HEK293 (cell line): ENCODE measurements at regions not wholly inside any gene's neighbourhood (a gene's known extent, or its start where the extent isn't known, plus 50 kb on each side); places are given as distances from the start of the nearest gene placed in this dataset.

Source experiments
- CTCF ChIA-PET: fragments of 350-600 bp; formaldehyde crosslinking; extraction: SDS; loops from one replicate; lab custom pipeline; 2021; ENCODE audit warnings: antibody characterized with exemption; lab: Yijun Ruan, JAX
- POLR2A ChIA-PET: fragments of 300-600 bp; formaldehyde crosslinking; extraction: SDS; loops from one replicate; lab custom pipeline; 2020; ENCODE audit warnings: antibody characterized with exemption, inconsistent platforms; lab: Yijun Ruan, JAX
- H3K27ac ChIP-seq: fragments of 200-500 bp; sonication (Bioruptor generic); 2 replicates; pipeline ENCODE4 v1.5.1; 2014; ENCODE audit warnings: low read depth, low read length, control low read depth, inconsistent platforms; ENCODE audit errors: extremely low read depth
- H3K36me3 ChIP-seq, 2 experiments: fragments of 200-500 bp in 1 of 2; sonication (Bioruptor generic) in 1 of 2; 1 replicate in 1 of 2; 2 replicates in 1 of 2; pipeline ENCODE4 v1.5.1; 2014 to 2017; ENCODE audit warnings: inconsistent platforms in 2 of 2, low read length in 2 of 2; ENCODE audit not compliant: control insufficient read depth in 2 of 2, insufficient read depth in 1 of 2
- H3K4me1 ChIP-seq: fragments of 200-500 bp; sonication (Bioruptor generic); 2 replicates; pipeline ENCODE4 v1.5.1; 2014; ENCODE audit warnings: mild to moderate bottlenecking, low read length, inconsistent platforms; ENCODE audit not compliant: control insufficient read depth, insufficient read depth
- H3K4me3 ChIP-seq: 2 replicates; pipeline ENCODE4 v1.5.1; 2011; ENCODE audit warnings: low read depth, mild to moderate bottlenecking, control low read depth, low read length, moderate library complexity
- H3K9me3 ChIP-seq: fragments of 200-500 bp; sonication (Bioruptor generic); 2 replicates; pipeline ENCODE4 v1.5.1; 2014; ENCODE audit warnings: low read depth, low read length, inconsistent platforms; ENCODE audit not compliant: control insufficient read depth, insufficient read depth
- FEZF1 ChIP-seq: fragments of 450-650 bp; formaldehyde crosslinking; IDR thresholded peaks from 2 replicates; pipeline ENCODE4 v1.5.1; 2016; ENCODE audit warnings: missing biosample characterization, missing genetic modification characterization
- SP3 ChIP-seq: fragments of 450-650 bp; formaldehyde crosslinking; IDR thresholded peaks from 2 replicates; pipeline ENCODE4 v1.5.1; 2016; ENCODE audit warnings: missing biosample characterization, missing genetic modification characterization
- WT1 ChIP-seq: fragments of 450-650 bp; formaldehyde crosslinking; IDR thresholded peaks from 2 replicates; pipeline ENCODE4 v1.5.1; 2016; ENCODE audit warnings: missing biosample characterization, missing genetic modification characterization
- ZFP3 ChIP-seq: fragments of 450-650 bp; formaldehyde crosslinking; IDR thresholded peaks from 2 replicates; pipeline ENCODE4 v1.5.1; 2016; ENCODE audit warnings: low read depth, missing biosample characterization, missing genetic modification characterization
- ZNF112 ChIP-seq: fragments of 450-650 bp; formaldehyde crosslinking; IDR thresholded peaks from 2 replicates; pipeline ENCODE4 v1.5.0; 2017; ENCODE audit warnings: missing biosample characterization, missing genetic modification characterization
- ZNF140 ChIP-seq: fragments of 450-650 bp; formaldehyde crosslinking; IDR thresholded peaks from 2 replicates; pipeline ENCODE4 v1.5.1; 2016; ENCODE audit warnings: missing biosample characterization, missing genetic modification characterization
- ZNF266 ChIP-seq: fragments of 450-650 bp; formaldehyde crosslinking; IDR thresholded peaks from 2 replicates; pipeline ENCODE4 v1.5.1; 2016; ENCODE audit warnings: missing biosample characterization, missing genetic modification characterization, low read depth
- ZNF423 ChIP-seq: fragments of 450-650 bp; formaldehyde crosslinking; IDR thresholded peaks from 2 replicates; pipeline ENCODE4 v1.5.1; 2016; ENCODE audit warnings: missing biosample characterization, missing genetic modification characterization
- ZNF571 ChIP-seq: fragments of 450-650 bp; formaldehyde crosslinking; IDR thresholded peaks from 2 replicates; pipeline ENCODE4 v1.5.0; 2017; ENCODE audit warnings: missing biosample characterization, missing genetic modification characterization
- ZNF585B ChIP-seq: fragments of 450-650 bp; formaldehyde crosslinking; IDR thresholded peaks from 2 replicates; pipeline ENCODE4 v1.5.1; 2016; ENCODE audit warnings: missing biosample characterization, missing genetic modification characterization
- ZNF629 ChIP-seq: fragments of 450-650 bp; formaldehyde crosslinking; IDR thresholded peaks from 2 replicates; pipeline ENCODE4 v1.5.1; 2017; ENCODE audit warnings: missing biosample characterization, missing genetic modification characterization
- TF ChIP-seq, protein P1 (sequence below): fragments of 450-650 bp; formaldehyde crosslinking; IDR thresholded peaks from 2 replicates; pipeline ENCODE4 v1.5.1; 2016; ENCODE audit warnings: missing biosample characterization, missing genetic modification characterization
- TF ChIP-seq, protein P2 (sequence below): fragments of 450-650 bp; formaldehyde crosslinking; optimal IDR thresholded peaks from 2 replicates; pipeline ENCODE3; 2016; ENCODE audit warnings: missing biosample characterization, mild to moderate bottlenecking, missing genetic modification characterization
- TF ChIP-seq, protein P3 (sequence below): sonication (generic); formaldehyde crosslinking; IDR thresholded peaks from 2 replicates; pipeline ENCODE4 v1.8.1; 2022; ENCODE audit warnings: mild to moderate bottlenecking, moderate library complexity, missing genetic modification reagents
- TF ChIP-seq, protein P4 (sequence below): fragments of 450-650 bp; formaldehyde crosslinking; IDR thresholded peaks from 2 replicates; pipeline ENCODE4 v1.5.1; 2016; ENCODE audit warnings: missing biosample characterization, missing genetic modification characterization
- TF ChIP-seq, protein P5 (sequence below): fragments of 450-650 bp; formaldehyde crosslinking; IDR thresholded peaks from 2 replicates; pipeline ENCODE4 v1.5.1; 2016; ENCODE audit warnings: missing biosample characterization, missing genetic modification characterization

DNA sequence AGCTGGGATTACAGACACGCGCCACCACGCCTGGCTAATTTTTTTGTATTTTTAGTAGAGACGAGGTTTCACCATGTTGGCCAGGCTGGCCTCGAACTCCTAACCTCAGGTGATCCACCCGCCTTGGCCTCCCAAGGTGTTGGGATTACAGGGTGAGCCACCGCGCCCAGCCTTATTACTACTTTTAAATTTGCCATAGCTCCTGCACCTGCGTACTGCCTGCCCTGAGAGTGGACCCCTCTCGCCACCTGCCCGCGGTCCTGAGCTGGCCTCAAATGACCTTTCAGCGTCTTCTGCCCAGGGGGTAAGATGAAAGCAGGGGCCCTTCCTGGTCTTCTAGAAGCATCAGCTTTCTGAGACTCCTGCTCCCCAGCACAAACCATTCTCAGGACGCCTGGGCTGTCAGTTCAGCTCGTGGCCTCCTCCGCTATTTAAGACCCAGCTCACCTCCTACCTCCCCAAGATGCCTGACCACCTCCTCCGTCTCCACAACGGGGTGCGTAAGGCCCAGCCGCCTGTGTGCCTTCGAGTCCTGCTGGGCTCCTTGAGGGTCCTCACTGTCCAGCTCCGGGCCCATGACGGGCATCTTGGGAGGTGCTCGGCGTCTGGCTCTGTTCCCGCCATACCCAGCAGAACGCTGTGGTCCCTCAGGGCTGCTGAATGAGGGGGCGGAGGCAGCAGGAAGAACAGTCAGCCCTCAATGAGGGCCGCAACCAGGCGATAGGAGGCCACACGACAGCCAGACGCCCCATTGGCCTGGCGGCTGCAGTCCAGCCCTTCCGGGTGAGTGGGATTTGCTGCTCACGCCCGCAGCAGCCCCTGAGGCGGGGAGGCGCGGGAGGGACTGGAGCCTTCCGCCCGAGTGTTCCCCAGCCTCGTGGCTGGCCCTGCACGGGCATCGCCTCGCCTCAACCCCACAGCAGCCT is 266.6 kb downstream of the TFCP2L1 start:
- ChIA-PET POLR2A (no interaction called here), CTCF (interaction anchor here (1.1 to 2.6 kb wide), 2 partner anchors 323 kb away, joined by 3 to 10 read pairs; no protein-coding TSS in a partner anchor)
- H3K27ac ChIP-seq, result no peak overlapping the region
- H3K36me3 ChIP-seq, result no peaks in the 10 kb centered on the region
- H3K4me3 ChIP-seq, result no peak overlapping the region
- no peaks in the 10 kb centered on the region for H3K4me1 ChIP-seq
- TF ChIP-seq, protein P1, sequence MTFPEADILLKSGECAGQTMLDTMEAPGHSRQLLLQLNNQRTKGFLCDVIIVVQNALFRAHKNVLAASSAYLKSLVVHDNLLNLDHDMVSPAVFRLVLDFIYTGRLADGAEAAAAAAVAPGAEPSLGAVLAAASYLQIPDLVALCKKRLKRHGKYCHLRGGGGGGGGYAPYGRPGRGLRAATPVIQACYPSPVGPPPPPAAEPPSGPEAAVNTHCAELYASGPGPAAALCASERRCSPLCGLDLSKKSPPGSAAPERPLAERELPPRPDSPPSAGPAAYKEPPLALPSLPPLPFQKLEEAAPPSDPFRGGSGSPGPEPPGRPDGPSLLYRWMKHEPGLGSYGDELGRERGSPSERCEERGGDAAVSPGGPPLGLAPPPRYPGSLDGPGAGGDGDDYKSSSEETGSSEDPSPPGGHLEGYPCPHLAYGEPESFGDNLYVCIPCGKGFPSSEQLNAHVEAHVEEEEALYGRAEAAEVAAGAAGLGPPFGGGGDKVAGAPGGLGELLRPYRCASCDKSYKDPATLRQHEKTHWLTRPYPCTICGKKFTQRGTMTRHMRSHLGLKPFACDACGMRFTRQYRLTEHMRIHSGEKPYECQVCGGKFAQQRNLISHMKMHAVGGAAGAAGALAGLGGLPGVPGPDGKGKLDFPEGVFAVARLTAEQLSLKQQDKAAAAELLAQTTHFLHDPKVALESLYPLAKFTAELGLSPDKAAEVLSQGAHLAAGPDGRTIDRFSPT, result no peak
- no peak for TF ChIP-seq FEZF1
- no peak for TF ChIP-seq WT1 (tag by site-specific recombination)
- TF ChIP-seq, protein P2, sequence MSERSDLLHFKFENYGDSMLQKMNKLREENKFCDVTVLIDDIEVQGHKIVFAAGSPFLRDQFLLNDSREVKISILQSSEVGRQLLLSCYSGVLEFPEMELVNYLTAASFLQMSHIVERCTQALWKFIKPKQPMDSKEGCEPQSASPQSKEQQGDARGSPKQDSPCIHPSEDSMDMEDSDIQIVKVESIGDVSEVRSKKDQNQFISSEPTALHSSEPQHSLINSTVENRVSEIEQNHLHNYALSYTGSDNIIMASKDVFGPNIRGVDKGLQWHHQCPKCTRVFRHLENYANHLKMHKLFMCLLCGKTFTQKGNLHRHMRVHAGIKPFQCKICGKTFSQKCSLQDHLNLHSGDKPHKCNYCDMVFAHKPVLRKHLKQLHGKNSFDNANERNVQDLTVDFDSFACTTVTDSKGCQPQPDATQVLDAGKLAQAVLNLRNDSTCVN (tag by site-specific recombination), result no peak
- TF ChIP-seq ZNF585B (tag by site-specific recombination), result no peak
- TF ChIP-seq, protein P3, sequence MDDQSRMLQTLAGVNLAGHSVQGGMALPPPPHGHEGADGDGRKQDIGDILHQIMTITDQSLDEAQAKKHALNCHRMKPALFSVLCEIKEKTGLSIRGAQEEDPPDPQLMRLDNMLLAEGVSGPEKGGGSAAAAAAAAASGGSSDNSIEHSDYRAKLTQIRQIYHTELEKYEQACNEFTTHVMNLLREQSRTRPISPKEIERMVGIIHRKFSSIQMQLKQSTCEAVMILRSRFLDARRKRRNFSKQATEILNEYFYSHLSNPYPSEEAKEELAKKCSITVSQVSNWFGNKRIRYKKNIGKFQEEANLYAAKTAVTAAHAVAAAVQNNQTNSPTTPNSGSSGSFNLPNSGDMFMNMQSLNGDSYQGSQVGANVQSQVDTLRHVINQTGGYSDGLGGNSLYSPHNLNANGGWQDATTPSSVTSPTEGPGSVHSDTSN, result no peak
- no peak for TF ChIP-seq ZNF112 (tag by site-specific recombination)
- no peak for TF ChIP-seq ZNF423 (tag by site-specific recombination)
- TF ChIP-seq, protein P4, sequence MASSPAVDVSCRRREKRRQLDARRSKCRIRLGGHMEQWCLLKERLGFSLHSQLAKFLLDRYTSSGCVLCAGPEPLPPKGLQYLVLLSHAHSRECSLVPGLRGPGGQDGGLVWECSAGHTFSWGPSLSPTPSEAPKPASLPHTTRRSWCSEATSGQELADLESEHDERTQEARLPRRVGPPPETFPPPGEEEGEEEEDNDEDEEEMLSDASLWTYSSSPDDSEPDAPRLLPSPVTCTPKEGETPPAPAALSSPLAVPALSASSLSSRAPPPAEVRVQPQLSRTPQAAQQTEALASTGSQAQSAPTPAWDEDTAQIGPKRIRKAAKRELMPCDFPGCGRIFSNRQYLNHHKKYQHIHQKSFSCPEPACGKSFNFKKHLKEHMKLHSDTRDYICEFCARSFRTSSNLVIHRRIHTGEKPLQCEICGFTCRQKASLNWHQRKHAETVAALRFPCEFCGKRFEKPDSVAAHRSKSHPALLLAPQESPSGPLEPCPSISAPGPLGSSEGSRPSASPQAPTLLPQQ (tag by site-specific recombination), result no peak
- TF ChIP-seq, all 188 proteins: peak for 0
- H3K9me3 ChIP-seq, result no peaks in the 10 kb centered on the region

DNA sequence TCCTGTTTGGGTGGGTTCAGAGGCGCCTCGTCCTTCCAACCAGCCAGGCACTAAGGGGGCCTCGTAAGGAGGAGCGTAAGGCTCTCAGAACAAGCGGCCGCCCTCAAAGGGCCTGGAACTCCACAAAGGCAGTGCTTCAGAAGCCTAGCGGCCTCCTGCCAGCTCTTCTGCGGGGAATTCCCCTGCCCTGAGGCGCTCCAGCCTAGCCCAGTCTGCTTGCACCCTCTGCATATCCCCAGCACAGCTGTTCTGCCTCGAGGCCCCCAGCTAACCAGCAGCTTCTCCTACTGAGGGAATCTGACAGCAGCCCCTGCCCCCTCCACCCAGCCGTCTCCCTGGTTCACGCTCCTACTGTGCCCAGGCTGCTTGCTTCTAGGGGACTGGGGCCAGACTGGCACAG is 265.9 kb downstream of the TFCP2L1 start:
- CTCF ChIA-PET, result interaction anchor here (1.1 kb wide), 1 partner anchor 324 kb away, joined by 3 read pairs; no protein-coding TSS in a partner anchor

More for the DNA sequence above, 265.9 kb downstream of the TFCP2L1 start:
- Histone ChIP-seq H3K9me3 (no peaks in the 10 kb centered on the region), H3K27ac (no peak overlapping the region), H3K36me3 (no peaks in the 10 kb centered on the region), H3K4me3 (no peak overlapping the region)
- POLR2A ChIA-PET, result no interaction called here
- no peak for TF ChIP-seq ZNF571
- no peak for TF ChIP-seq ZNF140 (tag by site-specific recombination)
- no peak for TF ChIP-seq ZFP3 (tag by site-specific recombination)
- no peak for TF ChIP-seq ZNF423 (tag by site-specific recombination)
- TF ChIP-seq ZNF629 (tag by site-specific recombination), result no peak
- no peak for TF ChIP-seq SP3
- no peak for TF ChIP-seq ZNF266 (tag by site-specific recombination)
- TF ChIP-seq, protein P5, sequence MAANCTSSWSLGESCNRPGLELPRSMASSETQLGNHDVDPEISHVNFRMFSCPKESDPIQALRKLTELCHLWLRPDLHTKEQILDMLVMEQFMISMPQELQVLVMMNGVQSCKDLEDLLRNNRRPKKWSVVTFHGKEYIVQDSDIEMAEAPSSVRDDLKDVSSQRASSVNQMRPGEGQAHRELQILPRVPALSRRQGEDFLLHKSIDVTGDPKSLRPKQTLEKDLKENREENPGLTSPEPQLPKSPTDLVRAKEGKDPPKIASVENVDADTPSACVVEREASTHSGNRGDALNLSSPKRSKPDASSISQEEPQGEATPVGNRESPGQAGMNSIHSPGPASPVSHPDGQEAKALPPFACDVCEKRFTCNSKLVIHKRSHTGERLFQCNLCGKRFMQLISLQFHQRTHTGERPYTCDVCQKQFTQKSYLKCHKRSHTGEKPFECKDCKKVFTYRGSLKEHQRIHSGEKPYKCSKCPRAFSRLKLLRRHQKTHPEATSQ (tag by site-specific recombination), result no peak
- TF ChIP-seq, all 188 proteins: peak for 0
- H3K4me1 ChIP-seq, result no peaks in the 10 kb centered on the region
